B cell (primary cell): ENCODE measurements at regions not wholly inside any gene's neighbourhood (a gene's known extent, or its start where the extent isn't known, plus 50 kb on each side); places are given as distances from the start of the nearest gene placed in this dataset.

Source experiments
- ATAC-seq: fragments of 200-7000 bp; cut with Tn5 transposase; one replicate; pipeline ENCODE4 v1.10.0; 2021; ENCODE audit warnings: low read depth, mild to moderate bottlenecking, moderate number of reproducible peaks, moderate library complexity
- CTCF ChIA-PET: fragments of 350-600 bp; sonication (Branson Sonifier 250); formaldehyde crosslinking; loops from one replicate; lab custom pipeline; 2021; ENCODE audit warnings: antibody characterized with exemption, inconsistent platforms; lab: Charles Lee
- POLR2A ChIA-PET: fragments of 350-600 bp; sonication (Branson Sonifier 250); formaldehyde crosslinking; loops from one replicate; lab custom pipeline; 2021; ENCODE audit warnings: antibody characterized with exemption; lab: Charles Lee
- DNase-seq: peaks from one replicate; pipeline ENCODE4 v3.0.0; 2013
- H2AFZ ChIP-seq: 2 replicates; pipeline ENCODE4 v1.6.1; 2012; ENCODE audit warnings: mild to moderate bottlenecking, low read depth, low read length; ENCODE audit not compliant: insufficient read depth, poor library complexity, severe bottlenecking
- H3K27ac ChIP-seq, 2 donors: 1 replicate in 1 of 2; 2 replicates in 1 of 2; pipeline ENCODE4 v1.5.1; 2012 to 2013; ENCODE audit warnings: low read length in 2 of 2, mild to moderate bottlenecking in 2 of 2, moderate library complexity in 1 of 2
- H3K27me3 ChIP-seq, 4 experiments: fragments of 200-600 bp in 1 of 4; sonication (generic) in 1 of 4; replicated peaks in 1 of 4; 1 replicate in 2 of 4; 2 replicates in 2 of 4; pipeline versions ENCODE4 v1.6.1 to v1.7.0; 2013 to 2016; ENCODE audit warnings: low read length in 3 of 4, mild to moderate bottlenecking in 2 of 4, mixed read lengths in 1 of 4, moderate library complexity in 1 of 4; ENCODE audit not compliant: insufficient read depth in 4 of 4, control insufficient read depth in 3 of 4; ENCODE audit errors: control extremely low read depth in 1 of 4
- H3K36me3 ChIP-seq, 2 experiments: replicated peaks in 1 of 2; 1 replicate in 1 of 2; 2 replicates in 1 of 2; pipeline versions ENCODE4 v1.6.1 to v1.7.1; 2013; ENCODE audit warnings: low read length in 1 of 2; ENCODE audit not compliant: insufficient read depth in 2 of 2, control insufficient read depth in 1 of 2; ENCODE audit errors: control extremely low read depth in 1 of 2, extremely low read depth in 1 of 2
- H3K4me1 ChIP-seq, 2 donors: fragments of 200-600 bp in 1 of 2; sonication (generic) in 1 of 2; 1 replicate in 1 of 2; 2 replicates in 1 of 2; pipeline versions ENCODE4 v1.5.1 to v1.6.1; 2013 to 2017; ENCODE audit warnings: low read length in 2 of 2; ENCODE audit not compliant: control insufficient read depth in 2 of 2, insufficient read depth in 2 of 2
- H3K4me2 ChIP-seq: replicated peaks from 2 replicates; pipeline ENCODE3; 2012; ENCODE audit warnings: mild to moderate bottlenecking, low read depth, low read length; ENCODE audit not compliant: poor library complexity, severe bottlenecking
- H3K4me3 ChIP-seq, 5 experiments: fragments of 200-600 bp in 1 of 5; sonication (generic) in 1 of 5; 1 replicate in 3 of 5; 2 replicates in 2 of 5; pipeline versions ENCODE4 v1.5.1 to v1.7.0; 2011 to 2016; ENCODE audit warnings: low read length in 4 of 5, mild to moderate bottlenecking in 4 of 5, low read depth in 2 of 5, control low read depth in 1 of 5, moderate library complexity in 1 of 5; ENCODE audit not compliant: insufficient read depth in 1 of 5; ENCODE audit errors: control extremely low read depth in 1 of 5, extremely low read depth in 1 of 5
- H3K79me2 ChIP-seq: fragments of 200-600 bp; sonication (generic); one replicate; pipeline ENCODE4 v1.6.0; 2016; ENCODE audit warnings: low read length; ENCODE audit not compliant: control insufficient read depth, insufficient read depth
- H3K9ac ChIP-seq: fragments of 200-600 bp; sonication (generic); 2 replicates; pipeline ENCODE4 v1.6.1; 2017; ENCODE audit warnings: mild to moderate bottlenecking, low read length, moderate library complexity
- H3K9me3 ChIP-seq, 3 donors: one replicate each; pipeline versions ENCODE4 v1.6.1 to v1.7.1; 2013; ENCODE audit warnings: low read length in 2 of 3; ENCODE audit not compliant: control insufficient read depth in 2 of 3, insufficient read depth in 1 of 3; ENCODE audit errors: control extremely low read depth in 1 of 3
- H4K20me1 ChIP-seq: 2 replicates; pipeline ENCODE4 v1.6.0; 2012; ENCODE audit warnings: mild to moderate bottlenecking, low read length; ENCODE audit not compliant: insufficient read depth, control insufficient read depth, poor library complexity, severe bottlenecking
- H3K27ac Mint-ChIP-seq: one replicate; pipeline ENCODE4 v1.8.0; 2021; ENCODE audit warnings: mixed read lengths
- H3K27me3 Mint-ChIP-seq: one replicate; pipeline ENCODE4 v1.8.0; 2021; ENCODE audit warnings: mixed read lengths
- H3K4me1 Mint-ChIP-seq: one replicate; pipeline ENCODE4 v1.8.0; 2021; ENCODE audit warnings: mixed read lengths
- H3K4me3 Mint-ChIP-seq: one replicate; pipeline ENCODE4 v1.8.0; 2021; ENCODE audit warnings: mixed read lengths
- H3K9me3 Mint-ChIP-seq: one replicate; pipeline ENCODE4 v1.8.0; 2022; ENCODE audit warnings: mixed read lengths; ENCODE audit not compliant: insufficient read depth
- EZH2 ChIP-seq: IDR thresholded peaks from 2 replicates; pipeline ENCODE4 v1.6.1; 2012; ENCODE audit warnings: borderline replicate concordance, low read depth, mild to moderate bottlenecking, moderate library complexity, low read length; ENCODE audit not compliant: insufficient read depth, poor library complexity, severe bottlenecking
- whole genome bisulfite sequencing: methylation state at CpG from one replicate; pipeline ENCODE4 v1.1.5; 2013; ENCODE audit warnings: missing lambda C conversion rate; ENCODE audit not compliant: insufficient coverage; 5-methylcytosine and 5-hydroxymethylcytosine counted together
- intact Hi-C: fragments of 100-400 bp; cut with micrococcal nuclease; formaldehyde crosslinking; loops from one replicate; pipeline ENCODE4 v1.10.0; 2022
- TF ChIP-seq, protein P1 (sequence below): fragments of 200-600 bp; IDR thresholded peaks from one replicate; pipeline ENCODE4 v1.8.0; 2022; ENCODE audit warnings: antibody characterized with exemption, mild to moderate bottlenecking

DNA sequence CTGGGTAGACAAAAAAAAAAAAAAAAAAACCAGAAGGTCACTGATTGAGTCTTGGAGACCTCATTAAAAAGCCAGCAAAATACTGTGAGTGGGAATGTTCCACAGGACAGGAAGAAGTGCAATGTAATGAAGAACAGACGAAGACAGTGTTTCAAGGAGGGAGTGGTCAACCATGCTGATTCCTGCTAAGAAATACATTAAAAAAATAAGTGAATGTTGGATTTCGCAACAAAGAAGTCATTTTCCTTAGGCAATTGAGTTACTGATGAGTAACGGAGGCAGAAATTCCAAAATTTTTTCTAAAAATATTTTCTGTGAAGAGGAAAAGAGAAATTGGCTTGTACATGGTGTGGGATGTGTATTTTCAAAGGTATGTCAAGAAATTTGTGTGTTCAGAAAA is 94.3 kb upstream of the FAM47B start:
- Histone ChIP-seq H3K4me1 (no peaks in the 10 kb centered on the region), H2AFZ (no peak overlapping the region), H3K27ac (no peak overlapping the region), H3K9ac (no peak overlapping the region), H3K36me3 (no peaks in the 10 kb centered on the region), H3K9me3 (no peaks in the 10 kb centered on the region), H3K79me2 (no peaks in the 10 kb centered on the region), H4K20me1 (no peaks in the 10 kb centered on the region), H3K4me3 (no peak overlapping the region), H3K4me2 (no peak overlapping the region), H3K27me3 (no peaks in the 10 kb centered on the region)
- ChIA-PET POLR2A (no interaction called here), CTCF (no interaction called here)
- no peak overlapping the region for H3K4me3 Mint-ChIP-seq
- H3K27me3 Mint-ChIP-seq: no peaks in the 10 kb centered on the region
- H3K4me1 Mint-ChIP-seq: no peaks in the 10 kb centered on the region
- DNase-seq: no peak
- H3K9me3 Mint-ChIP-seq: no peaks in the 10 kb centered on the region
- ATAC-seq: no peak
- TF ChIP-seq, protein P1, sequence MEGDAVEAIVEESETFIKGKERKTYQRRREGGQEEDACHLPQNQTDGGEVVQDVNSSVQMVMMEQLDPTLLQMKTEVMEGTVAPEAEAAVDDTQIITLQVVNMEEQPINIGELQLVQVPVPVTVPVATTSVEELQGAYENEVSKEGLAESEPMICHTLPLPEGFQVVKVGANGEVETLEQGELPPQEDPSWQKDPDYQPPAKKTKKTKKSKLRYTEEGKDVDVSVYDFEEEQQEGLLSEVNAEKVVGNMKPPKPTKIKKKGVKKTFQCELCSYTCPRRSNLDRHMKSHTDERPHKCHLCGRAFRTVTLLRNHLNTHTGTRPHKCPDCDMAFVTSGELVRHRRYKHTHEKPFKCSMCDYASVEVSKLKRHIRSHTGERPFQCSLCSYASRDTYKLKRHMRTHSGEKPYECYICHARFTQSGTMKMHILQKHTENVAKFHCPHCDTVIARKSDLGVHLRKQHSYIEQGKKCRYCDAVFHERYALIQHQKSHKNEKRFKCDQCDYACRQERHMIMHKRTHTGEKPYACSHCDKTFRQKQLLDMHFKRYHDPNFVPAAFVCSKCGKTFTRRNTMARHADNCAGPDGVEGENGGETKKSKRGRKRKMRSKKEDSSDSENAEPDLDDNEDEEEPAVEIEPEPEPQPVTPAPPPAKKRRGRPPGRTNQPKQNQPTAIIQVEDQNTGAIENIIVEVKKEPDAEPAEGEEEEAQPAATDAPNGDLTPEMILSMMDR: no peak
- no CpG with 5 or more reads among the region's 3 CpGs for WGBS
- H3K27ac Mint-ChIP-seq: no peak overlapping the region
- intact Hi-C loops: no loop called here

GRCh38 chrX:34849371-34849770 is 93.2 kb upstream of the FAM47B start:
- Histone ChIP-seq H3K9ac (no peak overlapping the region), H3K4me3 (no peak overlapping the region), H3K9me3 (no peaks in the 10 kb centered on the region), H3K27ac (no peak overlapping the region), H3K36me3 (no peaks in the 10 kb centered on the region), H3K79me2 (no peaks in the 10 kb centered on the region), H2AFZ (no peak overlapping the region), H4K20me1 (no peaks in the 10 kb centered on the region), H3K4me2 (no peak overlapping the region), H3K4me1 (no peaks in the 10 kb centered on the region), H3K27me3 (no peaks in the 10 kb centered on the region)
- ATAC-seq (no peak), DNase-seq (no peak)
- H3K9me3 Mint-ChIP-seq: no peaks in the 10 kb centered on the region
- H3K4me1 Mint-ChIP-seq: no peaks in the 10 kb centered on the region
- H3K27me3 Mint-ChIP-seq: no peaks in the 10 kb centered on the region
- WGBS: no CpG with 5 or more reads among the region's 1 CpG
- TF ChIP-seq EZH2: no peak
- TF ChIP-seq, protein P1: no peak
- intact Hi-C loops: no loop called here
- no peak overlapping the region for H3K27ac Mint-ChIP-seq
- H3K4me3 Mint-ChIP-seq: no peak overlapping the region
- ChIA-PET CTCF (no interaction called here), POLR2A (no interaction called here)
